ENCODE measurements at regions not wholly inside any gene's neighbourhood (a gene's known extent, or its start where the extent isn't known, plus 50 kb on each side); places are given as distances from the start of the nearest gene placed in this dataset.

GRCh38 chr12:25835385-25835784 lies 123.1 kb upstream of the RASSF8 start:
- no peaks in the 10 kb centered on the region for H3K27me3 ChIP-seq (ENCODE audit: control insufficient read depth in 1 of 2, insufficient read depth in 2 of 2, low read length in 2 of 2)
- no peak overlapping the region for H3K9ac ChIP-seq (ENCODE audit: low read length)
- no peaks in the 10 kb centered on the region for H3K4me1 ChIP-seq (ENCODE audit: insufficient read depth, low read length)
- no peaks in the 10 kb centered on the region for H3K9me3 ChIP-seq (ENCODE audit: low read length)
- no peaks in the 10 kb centered on the region for H3K36me3 ChIP-seq (ENCODE audit: insufficient read depth, low read length)
- no peak overlapping the region for H3K27ac ChIP-seq (ENCODE audit: low read depth, low read length)
- H3K4me3 ChIP-seq (ENCODE audit: low read depth in 1 of 2, low read length in 2 of 2) = no peak overlapping the region

DNA sequence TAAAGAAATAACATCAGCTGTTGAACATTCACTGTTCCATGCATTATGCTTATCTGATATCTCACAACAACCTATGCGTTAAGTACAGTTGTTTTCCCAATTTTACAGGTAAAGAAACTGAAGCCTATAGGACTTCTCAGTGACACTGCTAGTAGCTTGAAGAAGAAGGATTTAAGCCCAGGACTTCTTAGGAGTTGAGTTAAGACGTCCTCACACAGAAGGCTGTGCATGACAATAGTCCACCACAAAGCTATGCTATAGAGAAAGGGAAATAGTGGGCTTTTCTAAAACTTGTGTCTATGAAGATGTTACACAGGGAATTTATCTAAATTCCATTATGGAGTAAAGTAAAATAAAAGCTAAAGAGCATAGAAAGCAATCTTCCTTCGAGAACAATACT lies 120.5 kb upstream of the RASSF8 start:
- Histone ChIP-seq H3K9ac (ENCODE audit: low read length) (no peak overlapping the region), H3K27ac (ENCODE audit: low read depth, low read length) (no peak overlapping the region), H3K27me3 (ENCODE audit: control insufficient read depth in 1 of 2, insufficient read depth in 2 of 2, low read length in 2 of 2) (no peaks in the 10 kb centered on the region), H3K9me3 (ENCODE audit: low read length) (no peaks in the 10 kb centered on the region), H3K36me3 (ENCODE audit: insufficient read depth, low read length) (no peaks in the 10 kb centered on the region), H3K4me1 (ENCODE audit: insufficient read depth, low read length) (no peaks in the 10 kb centered on the region), H3K4me3 (ENCODE audit: low read depth in 1 of 2, low read length in 2 of 2) (no peak overlapping the region)

- Histone ChIP-seq H3K9ac (ENCODE audit: low read length) (no peak overlapping the region), H3K36me3 (ENCODE audit: insufficient read depth, low read length) (no peaks in the 10 kb centered on the region), H3K27ac (ENCODE audit: low read depth, low read length) (no peak overlapping the region), H3K27me3 (ENCODE audit: control insufficient read depth in 1 of 2, insufficient read depth in 2 of 2, low read length in 2 of 2) (no peaks in the 10 kb centered on the region), H3K9me3 (ENCODE audit: low read length) (no peaks in the 10 kb centered on the region), H3K4me1 (ENCODE audit: insufficient read depth, low read length) (no peaks in the 10 kb centered on the region), H3K4me3 (ENCODE audit: low read depth in 1 of 2, low read length in 2 of 2) (no peak overlapping the region)
Measured at GRCh38 chr12:25839470-25839869, 119.0 kb upstream of the RASSF8 start.

- Histone ChIP-seq H3K9me3 (ENCODE audit: low read length) (no peaks in the 10 kb centered on the region), H3K9ac (ENCODE audit: low read length) (no peak overlapping the region), H3K4me1 (ENCODE audit: insufficient read depth, low read length) (no peaks in the 10 kb centered on the region), H3K27me3 (ENCODE audit: control insufficient read depth in 1 of 2, insufficient read depth in 2 of 2, low read length in 2 of 2) (no peaks in the 10 kb centered on the region), H3K27ac (ENCODE audit: low read depth, low read length) (no peak overlapping the region), H3K4me3 (ENCODE audit: low read depth in 1 of 2, low read length in 2 of 2) (no peak overlapping the region), H3K36me3 (ENCODE audit: insufficient read depth, low read length) (no peaks in the 10 kb centered on the region)
Measured at GRCh38 chr12:25840678-25841465, 117.6 kb upstream of the RASSF8 start.

DNA sequence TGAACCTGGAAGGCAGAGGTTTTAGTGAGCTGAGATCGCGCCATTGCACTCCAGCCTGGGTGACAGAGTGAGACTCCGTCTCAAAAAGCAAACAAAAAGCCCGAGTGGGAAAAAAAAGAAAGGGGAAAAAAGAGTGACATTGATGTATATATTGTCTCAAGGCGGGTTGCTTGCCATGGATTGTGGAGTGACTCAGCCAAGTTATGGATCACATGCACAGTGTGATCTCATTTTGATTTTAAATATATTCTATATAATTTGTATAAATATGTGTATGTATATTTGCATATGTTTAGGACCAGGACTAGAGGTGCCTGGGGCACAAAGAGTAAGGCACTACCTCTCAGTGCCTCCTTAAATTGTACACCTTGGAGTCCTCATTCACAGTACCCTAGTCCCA lies 116.2 kb upstream of the RASSF8 start:
- no peaks in the 10 kb centered on the region for H3K4me1 ChIP-seq (ENCODE audit: insufficient read depth, low read length)

DNA sequence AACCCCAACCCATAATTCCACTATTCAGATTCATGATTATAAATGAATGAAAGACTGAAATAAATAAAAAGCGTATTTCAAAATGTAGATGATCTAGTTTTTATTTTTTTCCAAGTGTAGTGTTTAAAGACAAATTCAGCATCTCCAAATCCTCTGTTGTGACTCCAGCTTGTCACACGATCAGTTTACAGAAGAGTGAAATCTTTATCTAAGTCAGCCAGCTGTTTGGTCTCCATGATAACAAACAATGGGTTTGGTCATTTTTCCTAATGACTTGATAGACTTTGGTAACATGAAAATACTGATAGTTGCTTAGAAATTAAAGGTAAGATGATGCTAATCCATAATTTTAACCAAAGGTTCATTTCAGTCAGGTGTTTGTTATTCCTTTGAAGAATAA lies 114.5 kb upstream of the RASSF8 start:
- Histone ChIP-seq H3K9ac (ENCODE audit: low read length) (no peak overlapping the region), H3K27ac (ENCODE audit: low read depth, low read length) (no peak overlapping the region), H3K36me3 (ENCODE audit: insufficient read depth, low read length) (no peaks in the 10 kb centered on the region), H3K4me1 (ENCODE audit: insufficient read depth, low read length) (no peaks in the 10 kb centered on the region), H3K9me3 (ENCODE audit: low read length) (no peaks in the 10 kb centered on the region), H3K4me3 (ENCODE audit: low read depth in 1 of 2, low read length in 2 of 2) (no peak overlapping the region), H3K27me3 (ENCODE audit: control insufficient read depth in 1 of 2, insufficient read depth in 2 of 2, low read length in 2 of 2) (no peaks in the 10 kb centered on the region)

More for the DNA sequence above, 116.2 kb upstream of the RASSF8 start:
- Histone ChIP-seq H3K9me3 (ENCODE audit: low read length) (no peaks in the 10 kb centered on the region), H3K27me3 (ENCODE audit: control insufficient read depth in 1 of 2, insufficient read depth in 2 of 2, low read length in 2 of 2) (no peaks in the 10 kb centered on the region), H3K27ac (ENCODE audit: low read depth, low read length) (no peak overlapping the region), H3K4me3 (ENCODE audit: low read depth in 1 of 2, low read length in 2 of 2) (no peak overlapping the region), H3K9ac (ENCODE audit: low read length) (no peak overlapping the region), H3K36me3 (ENCODE audit: insufficient read depth, low read length) (no peaks in the 10 kb centered on the region)

- no peaks in the 10 kb centered on the region for H3K27me3 ChIP-seq (ENCODE audit: control insufficient read depth in 1 of 2, insufficient read depth in 2 of 2, low read length in 2 of 2)
- no peaks in the 10 kb centered on the region for H3K36me3 ChIP-seq (ENCODE audit: insufficient read depth, low read length)
Measured at GRCh38 chr12:25845415-25845814, 113.1 kb upstream of the RASSF8 start.

DNA sequence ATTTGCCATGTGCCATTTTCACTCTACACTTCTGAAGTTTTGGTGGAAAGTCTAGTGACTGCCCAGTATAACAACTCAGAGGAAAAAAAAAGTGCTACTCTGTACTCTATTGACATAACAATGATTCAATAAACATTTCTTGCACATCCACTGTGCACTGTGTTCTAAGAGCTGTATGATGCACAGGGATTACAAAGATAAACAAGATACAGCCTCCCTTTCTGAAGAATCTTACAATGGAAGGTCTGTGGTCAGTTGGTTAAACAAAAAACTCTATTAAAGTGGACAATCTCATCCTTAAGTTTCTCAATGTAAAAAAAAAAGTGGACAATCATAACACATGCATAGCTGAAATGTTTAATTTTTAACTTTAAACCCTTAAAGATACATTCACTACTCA lies 105.7 kb upstream of the RASSF8 start:
- Histone ChIP-seq H3K9ac (ENCODE audit: low read length) (no peak overlapping the region), H3K4me3 (ENCODE audit: low read depth in 1 of 2, low read length in 2 of 2) (no peak overlapping the region), H3K27me3 (ENCODE audit: control insufficient read depth in 1 of 2, insufficient read depth in 2 of 2, low read length in 2 of 2) (no peaks in the 10 kb centered on the region), H3K4me1 (ENCODE audit: insufficient read depth, low read length) (no peaks in the 10 kb centered on the region), H3K27ac (ENCODE audit: low read depth, low read length) (no peak overlapping the region), H3K36me3 (ENCODE audit: insufficient read depth, low read length) (no peaks in the 10 kb centered on the region), H3K9me3 (ENCODE audit: low read length) (no peaks in the 10 kb centered on the region)

More at GRCh38 chr12:25845415-25845814, 113.1 kb upstream of the RASSF8 start:
- no peaks in the 10 kb centered on the region for H3K9me3 ChIP-seq (ENCODE audit: low read length)
- H3K9ac ChIP-seq (ENCODE audit: low read length) = no peak overlapping the region
- H3K4me3 ChIP-seq (ENCODE audit: low read depth in 1 of 2, low read length in 2 of 2) = no peak overlapping the region
- H3K27ac ChIP-seq (ENCODE audit: low read depth, low read length) = no peak overlapping the region
- no peaks in the 10 kb centered on the region for H3K4me1 ChIP-seq (ENCODE audit: insufficient read depth, low read length)

GRCh38 chr12:25853316-25854095 lies 105.0 kb upstream of the RASSF8 start:
- Histone ChIP-seq H3K4me1 (ENCODE audit: insufficient read depth, low read length) (no peaks in the 10 kb centered on the region), H3K27me3 (ENCODE audit: control insufficient read depth in 1 of 2, insufficient read depth in 2 of 2, low read length in 2 of 2) (no peaks in the 10 kb centered on the region), H3K9ac (ENCODE audit: low read length) (no peak overlapping the region), H3K9me3 (ENCODE audit: low read length) (no peaks in the 10 kb centered on the region), H3K4me3 (ENCODE audit: low read depth in 1 of 2, low read length in 2 of 2) (no peak overlapping the region), H3K27ac (ENCODE audit: low read depth, low read length) (no peak overlapping the region), H3K36me3 (ENCODE audit: insufficient read depth, low read length) (no peaks in the 10 kb centered on the region)

DNA sequence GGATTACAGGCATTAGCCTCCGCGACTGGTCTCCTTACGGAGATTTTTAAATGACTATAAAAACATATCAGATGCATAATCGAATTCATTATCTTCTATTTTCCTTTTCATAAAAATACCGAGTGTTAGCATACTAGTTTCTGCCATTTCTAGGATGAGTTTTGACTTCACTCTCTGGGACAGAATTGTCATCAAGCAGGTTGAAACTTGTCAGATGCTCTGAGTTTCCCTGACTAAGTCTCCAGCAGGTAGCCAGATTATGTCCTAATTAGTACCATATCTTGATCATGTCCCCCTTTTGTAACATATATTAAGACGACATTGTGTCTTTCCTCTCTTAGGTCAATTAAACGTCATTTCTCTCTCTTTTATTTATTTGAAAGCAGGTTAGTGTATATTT lies 103.5 kb upstream of the RASSF8 start:
- H3K4me1 ChIP-seq (ENCODE audit: insufficient read depth, low read length) = no peaks in the 10 kb centered on the region
- H3K36me3 ChIP-seq (ENCODE audit: insufficient read depth, low read length) = no peaks in the 10 kb centered on the region
- H3K4me3 ChIP-seq (ENCODE audit: low read depth in 1 of 2, low read length in 2 of 2) = no peak overlapping the region
- no peaks in the 10 kb centered on the region for H3K27me3 ChIP-seq (ENCODE audit: control insufficient read depth in 1 of 2, insufficient read depth in 2 of 2, low read length in 2 of 2)
- H3K9ac ChIP-seq (ENCODE audit: low read length) = no peak overlapping the region
- H3K27ac ChIP-seq (ENCODE audit: low read depth, low read length) = no peak overlapping the region
- H3K9me3 ChIP-seq (ENCODE audit: low read length) = no peaks in the 10 kb centered on the region

- Histone ChIP-seq H3K36me3 (ENCODE audit: insufficient read depth, low read length) (no peaks in the 10 kb centered on the region), H3K4me1 (ENCODE audit: insufficient read depth, low read length) (no peaks in the 10 kb centered on the region), H3K27me3 (ENCODE audit: control insufficient read depth in 1 of 2, insufficient read depth in 2 of 2, low read length in 2 of 2) (no peaks in the 10 kb centered on the region), H3K9me3 (ENCODE audit: low read length) (no peaks in the 10 kb centered on the region), H3K27ac (ENCODE audit: low read depth, low read length) (no peak overlapping the region), H3K9ac (ENCODE audit: low read length) (no peak overlapping the region), H3K4me3 (ENCODE audit: low read depth in 1 of 2, low read length in 2 of 2) (no peak overlapping the region)
Measured at GRCh38 chr12:25855716-25856115, 102.8 kb upstream of the RASSF8 start.

Data from muscle layer of colon (tissue), 2 donors.